ENCODE measurements at regions not wholly inside any gene's neighbourhood (a gene's known extent, or its start where the extent isn't known, plus 50 kb on each side); places are given as distances from the start of the nearest gene placed in this dataset.

GRCh38 chr6:56757588-56757984 lies 114.9 kb upstream of the DST start (continued):
- TF ChIP-seq ZNF574 (CRISPR knock-in tag; IDR thresholded peaks at IDR 0.05) (no peak), JUN (CRISPR knock-in tag; IDR thresholded peaks at IDR 0.05) (no peak), ZKSCAN8 (CRISPR knock-in tag; IDR thresholded peaks at IDR 0.05; ENCODE audit: borderline replicate concordance) (0 out of 2 replicates have a peak, but pooled peaks have one; percentile 58), SOX6 (IDR thresholded peaks at IDR 0.05) (no peak), SOX6 (CRISPR knock-in tag; IDR thresholded peaks at IDR 0.05) (peak; percentile 58; the same call in 1 of the 2 replicates), HIVEP1 (CRISPR knock-in tag; IDR thresholded peaks at IDR 0.05) (no peak), ATF7 (IDR thresholded peaks at IDR 0.05) (no peak), ATF7 (CRISPR knock-in tag; IDR thresholded peaks at IDR 0.05) (no peak), GATAD2A (CRISPR knock-in tag; IDR thresholded peaks at IDR 0.05) (peak; percentile 65; the same call in 1 of the 2 replicates), ZNF615 (CRISPR knock-in tag; IDR thresholded peaks at IDR 0.05; ENCODE audit: borderline replicate concordance) (no peak), PTBP1 (IDR thresholded peaks at IDR 0.05; ENCODE audit: low read depth, low read length, poor library complexity, severe bottlenecking) (no peak), ZNF747 (CRISPR knock-in tag; IDR thresholded peaks at IDR 0.05; ENCODE audit: borderline replicate concordance) (no peak), ZNF326 (CRISPR knock-in tag; IDR thresholded peaks at IDR 0.05; ENCODE audit: borderline replicate concordance) (no peak), AFF4 (CRISPR knock-in tag; IDR thresholded peaks at IDR 0.05) (no peak), DNMT1 (CRISPR knock-in tag; IDR thresholded peaks at IDR 0.05) (no peak), MEIS2 (CRISPR knock-in tag; IDR thresholded peaks at IDR 0.05) (no peak), RAD21 (CRISPR knock-in tag; IDR thresholded peaks at IDR 0.05) (peak; percentile 91), NFKB2 (CRISPR knock-in tag; IDR thresholded peaks at IDR 0.05; ENCODE audit: borderline replicate concordance) (no peak), KDM3A (CRISPR knock-in tag; IDR thresholded peaks at IDR 0.05; ENCODE audit: low read depth) (no peak), SAP130 (CRISPR knock-in tag; IDR thresholded peaks at IDR 0.05; ENCODE audit: low read depth) (peak; percentile 33; the same call in 1 of the 2 replicates), NFRKB (IDR thresholded peaks at IDR 0.05) (no peak), SMAD3 (CRISPR knock-in tag; IDR thresholded peaks at IDR 0.05) (peak; percentile 65; the same call in 1 of the 2 replicates), ZFP1 (CRISPR knock-in tag; IDR thresholded peaks at IDR 0.05) (peak; percentile 80; the same call in 1 of the 2 replicates), HDAC6 (IDR thresholded peaks at IDR 0.05; ENCODE audit: low read depth, low read length) (no peak), ARHGAP35 (CRISPR knock-in tag; IDR thresholded peaks at IDR 0.05; ENCODE audit: borderline replicate concordance) (no peak), ZNF552 (CRISPR knock-in tag; IDR thresholded peaks at IDR 0.05; ENCODE audit: borderline replicate concordance) (no peak), HDAC2 (CRISPR knock-in tag; IDR thresholded peaks at IDR 0.05) (no peak; the same call in 1 of the 2 replicates)

Measured in HepG2 (cell line).